Activated T-helper 9 cell treated with anti-CD3 and anti-CD28 coated beads, Interleukin-2, amount 50 U/mL, for 16 hours (primary cell): ENCODE measurements at regions not wholly inside any gene's neighbourhood (a gene's known extent, or its start where the extent isn't known, plus 50 kb on each side); places are given as distances from the start of the nearest gene placed in this dataset.

ENCODE experiments used
- DNase-seq: peaks from one replicate; pipeline ENCODE4 v3.0.0-alpha.2; 2020; ENCODE audit warnings: low read depth

DNA sequence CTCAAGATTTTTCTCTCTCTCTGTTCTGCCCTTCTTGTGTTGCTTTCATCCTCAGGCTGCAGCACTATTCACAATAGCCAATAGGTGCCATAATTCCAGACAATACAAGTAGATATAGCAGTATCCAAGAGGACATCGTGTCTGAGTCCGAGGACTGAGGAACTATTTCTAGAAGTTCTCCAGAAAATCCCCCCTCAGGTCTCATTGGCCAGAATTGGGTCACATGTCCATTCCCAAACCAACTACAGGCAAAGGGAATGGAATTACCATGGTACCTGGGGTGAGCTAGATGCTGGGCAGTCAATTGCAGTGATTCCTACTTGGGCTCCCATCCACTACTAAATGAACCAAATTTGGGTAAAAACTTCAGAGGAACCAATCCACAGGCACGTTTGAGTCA, 301.9 kb upstream of the RASGEF1B start:
- no peak for DNase-seq

DNA sequence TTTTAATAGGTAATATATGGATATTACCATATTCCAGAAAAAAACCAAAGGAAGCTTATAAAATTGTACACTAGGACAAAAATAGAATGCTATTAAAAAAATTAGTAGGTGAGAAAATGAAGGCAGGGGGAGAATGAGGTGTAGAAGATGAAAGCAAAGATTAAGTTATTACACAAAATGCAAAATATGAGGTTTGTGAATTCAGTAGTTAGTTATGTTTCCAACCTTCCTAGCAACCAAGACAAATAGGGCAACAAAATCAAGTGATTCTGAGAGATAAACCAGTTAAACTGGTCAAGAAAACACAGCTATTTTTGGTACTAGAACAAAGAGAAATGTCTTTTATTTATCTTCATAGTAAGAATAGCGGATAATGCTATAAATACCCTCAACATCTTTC, 300.0 kb upstream of the RASGEF1B start:
- no peak for DNase-seq

DNA sequence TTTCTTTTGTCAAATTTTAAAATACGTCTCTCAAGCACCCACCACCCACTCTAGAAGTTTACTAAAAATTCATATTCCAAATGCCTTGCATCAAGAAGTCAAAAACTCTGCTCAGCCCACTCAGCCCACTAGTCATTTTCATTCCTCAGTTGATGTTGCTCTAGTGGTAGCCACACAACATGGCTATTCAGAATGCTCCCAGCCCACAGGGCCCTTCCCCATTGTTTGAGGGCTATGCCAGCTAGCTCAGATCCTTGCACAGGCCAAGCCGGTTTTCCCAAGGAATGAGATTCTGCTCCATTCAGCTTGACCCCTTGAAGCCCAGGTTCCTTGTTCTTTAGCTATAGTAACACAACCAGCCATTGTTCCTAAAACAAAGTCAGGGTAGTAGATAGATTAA, 297.5 kb upstream of the RASGEF1B start:
- DNase-seq = no peak

DNA sequence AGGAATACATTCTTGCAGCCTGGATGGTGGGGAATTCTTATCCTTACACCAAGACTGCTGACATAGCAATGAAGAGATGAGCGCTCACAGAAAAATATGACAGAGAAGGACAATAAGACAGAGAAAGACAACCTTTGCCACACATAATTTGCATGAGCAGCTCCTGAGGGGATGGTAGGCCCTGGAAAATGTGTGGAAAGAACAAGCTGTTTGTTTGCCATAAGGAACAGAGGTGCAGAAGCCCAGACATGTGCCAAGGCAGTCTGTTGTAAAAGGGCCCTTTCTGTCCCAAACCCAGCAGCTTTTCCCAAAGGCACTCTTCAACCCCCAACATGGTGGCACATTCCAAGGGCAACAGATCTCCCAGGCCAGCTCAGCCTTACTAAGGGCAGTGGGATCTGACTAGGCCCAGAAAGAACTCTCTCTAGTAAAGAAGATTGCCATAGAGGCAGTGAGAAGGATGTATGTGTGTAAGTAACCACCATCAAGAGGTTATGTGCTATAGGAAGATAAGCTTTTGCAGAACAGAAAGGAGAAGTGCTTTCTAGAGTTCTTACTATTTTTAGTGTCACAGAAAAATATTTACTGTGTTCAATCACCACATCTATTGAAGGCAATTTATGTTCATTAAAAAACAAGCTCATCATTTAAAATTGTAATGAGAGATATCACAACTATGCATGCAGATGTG, 287.0 kb upstream of the RASGEF1B start:
- DNase-seq = no peak

DNA sequence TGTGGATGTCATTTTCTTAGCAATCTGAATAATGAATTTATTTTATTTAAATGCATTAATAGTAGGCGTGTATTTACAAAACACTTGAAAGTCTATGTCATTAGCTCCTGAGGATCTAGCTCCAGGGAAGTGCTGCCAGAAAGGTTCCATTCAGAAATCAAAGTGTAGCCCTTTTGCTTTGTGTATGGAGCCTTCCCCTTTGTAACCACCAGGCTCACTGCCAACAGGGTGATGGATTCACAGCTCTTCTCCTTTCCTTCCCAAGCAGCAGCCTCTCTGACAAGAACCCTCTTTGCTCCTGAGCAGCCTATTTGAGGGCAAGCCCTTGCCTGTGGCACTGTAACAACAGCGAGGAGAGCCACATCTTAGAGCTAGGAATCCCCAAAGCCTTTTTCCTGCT, 286.0 kb upstream of the RASGEF1B start:
- no peak for DNase-seq

DNA sequence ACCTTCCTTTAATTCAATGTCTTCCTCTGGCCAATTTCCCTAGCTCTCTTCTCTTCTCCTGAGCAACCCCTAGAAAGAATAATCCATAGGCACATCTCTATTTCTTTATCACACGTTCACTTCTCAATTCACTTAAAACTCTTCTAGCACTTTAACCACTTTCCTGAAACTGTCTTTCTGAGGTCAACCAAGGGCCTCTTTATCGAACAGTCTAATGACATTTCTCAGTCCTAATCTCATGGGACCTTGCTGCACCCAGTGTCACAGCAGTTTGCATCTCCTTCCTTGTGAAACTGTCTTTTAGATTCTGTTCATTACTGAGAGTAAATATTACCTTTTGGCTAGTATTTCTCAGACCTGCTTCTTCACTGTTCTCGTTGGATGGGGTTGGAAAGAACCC, 285.3 kb upstream of the RASGEF1B start:
- no peak for DNase-seq

DNA sequence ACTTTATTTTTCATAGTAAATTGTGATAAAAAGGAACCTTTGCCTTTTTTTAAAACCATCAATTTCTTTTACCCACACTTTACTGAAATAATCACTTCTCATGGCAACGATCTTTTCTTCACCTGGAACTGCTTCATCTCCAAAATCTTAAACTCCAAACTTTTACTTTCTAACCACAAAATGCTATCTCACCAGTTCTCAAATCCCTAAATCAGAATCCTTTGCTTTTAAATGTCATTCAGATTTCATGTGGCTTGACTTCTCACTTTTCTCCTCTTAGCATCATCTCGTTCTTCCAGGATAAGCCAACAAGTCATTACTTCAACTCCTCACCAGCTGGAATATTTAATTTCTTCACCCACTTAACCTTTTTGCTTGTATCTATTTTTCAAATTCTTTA, 284.3 kb upstream of the RASGEF1B start:
- no peak for DNase-seq

DNA sequence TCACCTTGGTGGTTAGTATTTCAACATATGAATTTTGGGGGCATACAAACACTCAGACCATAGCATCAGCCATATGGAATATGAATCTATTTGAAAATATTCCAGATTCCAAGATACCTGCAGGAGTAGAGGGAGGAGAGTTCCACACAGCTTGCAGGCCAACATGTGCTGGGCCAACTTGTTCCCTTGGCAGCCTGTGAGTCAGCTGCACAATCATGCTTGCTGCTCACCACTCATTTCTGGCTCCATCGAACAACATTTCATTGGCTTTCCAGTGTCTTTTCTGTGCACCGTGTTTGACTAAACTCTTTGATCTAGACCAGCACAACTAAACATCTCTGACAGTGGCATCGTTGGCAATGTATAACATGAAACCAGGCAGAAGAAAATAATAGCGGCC, 282.5 kb upstream of the RASGEF1B start:
- DNase-seq = no peak

DNA sequence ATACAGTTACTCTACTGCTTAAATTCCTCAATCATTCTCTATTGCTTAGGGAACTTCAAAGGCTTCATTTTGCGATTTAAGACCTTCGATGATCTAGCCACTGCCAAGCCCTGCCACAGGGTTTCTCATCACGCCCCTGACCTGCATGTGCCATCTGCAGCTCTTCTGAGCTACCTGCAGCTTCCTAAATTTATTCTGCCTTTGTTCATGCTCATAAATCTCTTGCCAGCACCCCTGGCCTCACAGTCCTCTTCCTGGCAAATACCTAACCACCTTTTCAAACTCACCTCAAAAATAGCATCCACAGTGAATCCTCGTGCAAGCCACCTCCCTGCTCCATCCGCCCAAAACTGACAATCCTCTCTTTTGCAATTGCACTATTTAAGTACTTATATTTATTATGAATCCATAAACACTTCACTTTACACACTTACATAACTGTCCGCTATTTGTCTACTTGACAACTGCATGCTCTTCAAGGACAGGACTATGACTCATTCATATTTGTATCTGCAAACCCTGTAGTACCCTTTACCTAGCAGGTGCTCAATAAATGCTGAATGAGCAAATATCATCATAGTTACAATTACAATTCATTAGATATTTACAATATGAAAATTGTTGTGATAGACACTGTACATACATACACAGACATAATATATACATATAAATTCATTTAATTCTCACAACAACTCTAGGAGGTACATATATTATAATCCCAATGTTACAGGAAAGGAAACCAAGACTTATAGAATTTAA, 280.0 kb upstream of the RASGEF1B start:
- no peak for DNase-seq

DNA sequence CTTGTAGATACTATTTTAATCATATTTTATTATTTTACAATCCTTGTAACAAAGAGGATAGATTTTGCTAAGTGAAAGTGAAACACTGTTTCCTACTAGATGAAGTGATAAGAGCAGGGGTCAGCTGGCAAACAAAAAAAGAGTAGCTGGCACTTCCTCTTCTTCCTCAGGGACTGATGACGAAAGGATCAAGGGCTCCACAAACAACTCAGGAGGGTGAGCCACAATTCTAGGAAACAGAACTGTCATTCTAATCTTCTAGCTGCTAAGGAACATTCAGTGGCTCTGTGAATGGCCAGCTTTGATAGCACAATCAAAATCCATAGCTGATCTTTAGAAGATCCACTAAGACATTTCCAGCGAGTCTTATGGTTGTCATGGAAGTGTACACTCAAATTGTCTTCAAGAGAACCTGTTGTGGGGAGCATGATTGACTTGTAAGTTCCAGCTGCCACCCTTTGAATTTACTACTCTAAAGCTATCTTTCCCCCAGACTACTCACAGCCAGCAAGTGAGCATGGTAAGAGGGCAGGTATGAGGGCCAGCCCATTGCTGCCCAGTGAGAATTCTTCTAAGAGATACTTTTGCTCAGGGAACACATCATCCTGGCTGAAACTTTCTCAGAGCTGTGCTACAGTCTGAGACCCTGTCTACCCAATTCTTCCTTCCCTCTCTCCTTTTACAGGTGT, 275.7 kb upstream of the RASGEF1B start:
- no peak for DNase-seq

DNA sequence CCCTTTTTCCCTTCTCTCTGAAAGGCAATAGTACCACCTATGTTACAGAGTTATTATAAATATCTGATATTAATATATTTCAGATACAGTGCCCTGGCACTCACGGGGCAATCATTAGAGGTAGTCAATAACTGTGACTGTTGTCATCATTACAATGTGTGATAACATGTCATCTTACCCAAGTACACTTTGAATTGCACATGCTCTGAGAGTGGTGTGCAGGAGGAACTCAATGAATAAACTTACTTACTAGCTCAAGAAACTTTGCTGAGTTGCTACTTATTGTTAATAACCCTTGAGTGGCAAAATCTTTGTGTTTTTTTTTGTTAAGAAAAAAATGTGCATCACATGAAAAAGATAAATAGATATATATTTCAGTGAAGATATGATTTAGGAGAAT, 275.1 kb upstream of the RASGEF1B start:
- DNase-seq = no peak

DNA sequence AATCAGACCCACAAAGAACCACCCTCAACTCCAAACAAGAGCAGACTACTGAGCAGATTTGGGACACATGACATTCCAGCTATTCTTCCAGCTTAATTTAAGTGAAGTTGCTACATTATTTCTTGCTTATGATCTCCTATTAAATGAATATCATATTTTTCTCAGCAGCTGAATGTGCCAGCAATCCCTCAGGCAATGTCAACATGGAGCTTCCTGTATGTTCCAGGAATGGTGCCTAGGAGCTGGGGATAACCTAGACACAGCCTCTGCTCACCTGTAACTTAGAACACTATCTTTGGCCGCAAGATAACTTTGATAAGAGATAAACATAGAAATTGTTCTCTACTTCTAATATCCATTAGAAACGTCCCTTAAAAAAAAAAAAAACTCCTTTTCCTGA, 274.4 kb upstream of the RASGEF1B start:
- no peak for DNase-seq

DNA sequence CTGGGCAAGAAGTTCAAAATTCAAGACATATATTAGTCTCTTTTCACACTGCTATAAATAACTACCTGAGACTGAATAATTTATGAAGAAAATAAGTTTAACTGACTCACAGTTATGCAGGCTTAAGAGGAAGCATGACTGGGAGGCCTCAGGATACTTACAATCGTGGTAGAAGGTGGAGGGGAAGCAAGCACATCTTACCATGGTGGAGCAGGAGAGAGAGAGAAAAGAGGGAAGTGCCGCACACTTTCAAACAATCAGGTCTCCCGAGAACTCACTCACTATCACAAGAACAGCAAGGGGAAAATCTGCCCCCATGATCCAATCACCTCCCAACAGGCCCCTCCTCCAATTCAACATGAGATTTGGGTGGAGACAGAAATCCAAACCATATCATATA, 273.3 kb upstream of the RASGEF1B start:
- DNase-seq = no peak

DNA sequence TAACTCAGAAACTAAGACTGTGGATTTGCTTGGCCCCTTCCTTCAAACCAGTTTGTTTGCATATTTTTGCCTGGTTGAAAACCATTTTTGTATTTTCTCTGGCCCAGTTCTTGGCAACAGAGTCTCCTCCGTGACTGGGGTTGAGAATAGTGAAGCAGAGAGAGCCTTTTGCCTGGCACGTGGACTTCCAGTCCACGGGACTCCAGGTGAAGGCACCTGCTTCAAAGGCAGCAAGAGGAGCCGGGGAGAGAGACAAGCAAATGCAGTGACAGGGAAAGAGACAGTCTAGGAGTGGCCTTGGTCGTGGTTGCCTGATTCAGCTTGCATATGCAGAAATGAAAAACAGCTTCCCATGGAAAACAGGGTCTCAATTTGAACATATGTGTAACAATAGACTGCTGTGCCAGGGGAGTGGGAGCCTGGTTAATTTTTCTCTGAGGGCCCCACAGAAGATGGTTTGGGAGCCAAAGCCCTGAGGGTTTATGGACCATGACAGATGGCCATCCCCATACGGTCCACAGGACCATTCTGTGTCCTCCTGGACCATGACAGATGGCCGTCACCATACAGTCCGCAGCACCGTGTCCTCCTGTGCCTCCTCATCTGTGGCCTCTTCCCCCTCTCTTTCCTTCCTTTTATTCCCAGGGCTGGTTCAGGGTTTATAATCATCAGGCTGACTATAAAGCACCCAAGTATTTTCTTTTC, 272.2 kb upstream of the RASGEF1B start:
- DNase-seq = no peak

DNA sequence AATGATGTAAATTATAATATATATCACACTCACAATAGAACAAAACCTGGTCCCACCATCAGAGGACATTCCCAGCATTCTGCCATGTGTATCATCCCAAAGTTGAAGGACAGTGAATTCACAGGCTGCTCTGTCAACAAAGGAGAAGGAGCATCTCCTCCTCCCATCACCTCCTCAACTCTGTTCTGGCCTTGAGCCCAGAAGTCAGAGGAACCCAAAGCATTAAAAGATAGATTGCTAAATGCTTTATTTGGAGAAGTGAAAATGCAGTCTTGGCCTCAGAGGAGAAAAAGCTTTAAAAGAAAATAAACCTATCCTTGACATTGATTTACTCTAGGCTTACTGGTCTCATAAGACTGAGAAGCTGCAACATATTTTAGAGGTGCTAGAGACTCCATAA, 268.8 kb upstream of the RASGEF1B start:
- DNase-seq = no peak

DNA sequence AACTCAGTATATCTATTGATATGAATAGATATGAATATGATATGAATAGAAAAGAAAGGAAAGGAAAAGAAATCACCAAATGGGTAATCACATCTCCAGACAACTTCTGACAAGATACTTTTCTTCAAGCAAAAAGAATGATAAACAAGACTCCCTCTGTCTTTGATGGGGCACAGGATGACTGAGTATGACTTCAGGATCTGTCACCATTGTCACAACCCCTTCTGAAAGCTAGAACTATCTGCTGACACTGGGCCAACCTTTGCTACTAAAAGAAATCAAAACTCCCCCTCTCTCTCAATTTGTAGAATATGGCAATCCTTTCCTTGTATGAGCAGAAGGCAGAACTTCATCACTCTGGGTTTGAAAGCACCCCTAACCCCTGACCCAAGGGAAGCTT, 267.2 kb upstream of the RASGEF1B start:
- DNase-seq = no peak

DNA sequence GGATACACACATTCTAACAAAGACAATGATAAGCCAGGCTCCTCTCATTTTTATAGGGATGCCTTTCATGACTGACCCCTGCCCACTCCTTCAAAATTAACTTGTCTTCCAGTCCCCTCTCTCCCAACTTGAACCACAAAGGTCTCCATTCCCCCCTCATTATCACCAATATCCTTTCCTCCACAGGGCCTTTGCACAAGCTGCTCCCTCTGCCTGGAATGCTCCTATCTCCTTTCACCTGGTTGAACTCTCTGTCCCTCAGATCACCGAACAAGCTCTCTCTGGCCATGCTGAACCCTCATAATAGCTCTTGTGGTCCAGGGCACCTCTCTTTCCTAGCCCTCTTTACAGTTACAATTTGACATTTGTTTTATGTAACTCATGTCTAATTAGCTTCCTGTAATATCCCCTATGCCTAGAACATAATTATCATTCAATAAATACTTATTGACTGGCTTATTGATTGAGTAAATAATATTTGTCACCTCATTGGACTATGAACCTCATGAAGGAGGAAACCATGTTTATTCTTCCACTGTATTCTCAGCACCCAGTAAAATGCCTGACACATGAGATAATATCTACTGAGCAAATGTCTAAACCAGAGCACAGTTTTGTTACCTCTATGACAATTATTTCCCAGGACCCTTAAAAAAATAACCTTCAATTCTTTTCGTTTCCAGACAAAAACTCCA, 266.3 kb upstream of the RASGEF1B start:
- no peak for DNase-seq

DNA sequence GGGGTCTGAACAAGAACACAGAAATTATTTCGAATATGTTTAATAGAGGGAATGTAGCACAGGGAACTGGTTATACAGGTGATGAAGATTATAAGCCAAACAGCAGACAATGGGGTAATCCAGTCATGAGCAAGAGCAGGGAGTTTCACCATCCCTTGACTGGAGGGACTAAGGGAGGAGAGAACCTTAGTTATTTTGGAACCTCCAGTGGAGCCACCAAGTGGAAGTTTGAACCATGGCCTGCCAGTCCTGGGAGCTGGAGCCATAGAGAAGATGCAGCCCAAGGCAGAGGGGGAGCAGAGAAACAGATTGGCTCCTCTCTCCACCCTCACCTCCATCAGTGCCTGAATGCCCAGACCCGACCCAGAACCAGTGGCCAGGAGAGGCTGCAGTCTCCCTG, 264.6 kb upstream of the RASGEF1B start:
- DNase-seq = no peak

DNA sequence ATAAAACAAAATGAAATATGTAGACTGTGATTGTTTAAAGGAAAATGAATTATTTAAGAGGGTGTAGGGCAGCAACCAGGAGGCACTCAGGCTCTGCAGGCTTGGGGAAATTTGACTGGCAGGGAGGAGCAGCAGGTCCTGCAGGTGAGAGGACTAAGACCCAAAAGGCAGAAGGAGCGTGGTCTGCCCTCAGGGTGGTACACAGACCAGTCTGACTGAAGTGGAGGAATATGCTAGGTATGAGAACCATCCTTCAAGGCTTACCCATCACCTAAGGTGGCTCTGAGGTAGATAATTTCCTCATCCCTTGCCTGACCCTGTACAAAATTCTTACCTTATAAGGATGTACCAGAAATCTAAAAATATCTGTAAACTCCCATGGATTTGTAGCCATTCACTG, 261.3 kb upstream of the RASGEF1B start:
- DNase-seq = no peak

DNA sequence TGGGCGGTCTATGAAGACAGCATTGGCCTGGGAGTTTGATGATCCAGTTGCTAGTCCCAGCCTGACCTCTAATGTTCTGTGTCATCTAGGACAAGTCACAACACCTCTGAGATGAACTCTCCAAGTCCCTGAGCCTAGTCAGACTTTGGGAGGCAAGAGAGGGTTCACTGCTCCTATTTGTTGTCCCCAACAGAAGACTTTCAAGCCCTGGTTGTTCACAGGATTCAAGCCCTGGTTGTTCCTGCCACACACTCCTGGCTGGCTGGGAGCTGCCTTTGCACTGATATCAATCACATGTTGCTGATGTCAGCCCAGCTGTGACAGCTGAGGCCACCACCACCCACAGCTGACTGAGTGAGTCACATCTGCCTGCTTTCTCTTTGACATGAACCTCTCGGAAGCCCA, 253.2 kb upstream of the RASGEF1B start:
- peak; percentile 37 for DNase-seq

DNA sequence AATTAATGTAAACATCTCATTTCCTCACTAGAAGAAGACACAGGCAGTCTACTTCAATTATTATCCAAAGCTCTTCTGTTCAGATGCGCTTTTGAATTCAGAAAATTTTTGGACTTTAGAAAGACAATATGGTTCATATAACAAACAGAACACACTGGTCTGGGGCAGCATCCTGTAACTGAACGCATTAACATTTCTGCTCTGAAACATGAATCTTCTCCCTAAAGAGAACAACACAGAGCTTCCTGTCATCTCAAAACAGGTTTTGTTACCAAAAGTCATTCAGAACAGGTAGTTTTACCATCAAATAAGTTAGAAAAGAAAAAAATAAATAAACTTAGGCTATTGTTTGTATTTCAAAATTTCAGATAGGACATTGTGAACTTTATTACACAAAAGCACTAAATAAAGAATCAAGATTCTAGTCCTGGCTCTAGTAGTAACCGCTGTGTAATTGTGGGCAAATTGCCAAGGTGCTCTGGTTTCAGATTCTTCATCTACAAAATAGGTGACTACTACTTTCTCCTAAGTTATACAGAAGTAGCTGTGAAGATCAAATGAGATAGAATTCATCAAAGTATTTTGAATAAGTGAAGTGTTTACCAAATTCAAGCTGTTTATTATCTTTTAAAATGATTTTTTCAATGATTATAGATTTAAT, 252.3 kb upstream of the RASGEF1B start:
- DNase-seq = no peak
